ENCODE measurements at regions not wholly inside any gene's neighbourhood (a gene's known extent, or its start where the extent isn't known, plus 50 kb on each side); places are given as distances from the start of the nearest gene placed in this dataset.

DNA sequence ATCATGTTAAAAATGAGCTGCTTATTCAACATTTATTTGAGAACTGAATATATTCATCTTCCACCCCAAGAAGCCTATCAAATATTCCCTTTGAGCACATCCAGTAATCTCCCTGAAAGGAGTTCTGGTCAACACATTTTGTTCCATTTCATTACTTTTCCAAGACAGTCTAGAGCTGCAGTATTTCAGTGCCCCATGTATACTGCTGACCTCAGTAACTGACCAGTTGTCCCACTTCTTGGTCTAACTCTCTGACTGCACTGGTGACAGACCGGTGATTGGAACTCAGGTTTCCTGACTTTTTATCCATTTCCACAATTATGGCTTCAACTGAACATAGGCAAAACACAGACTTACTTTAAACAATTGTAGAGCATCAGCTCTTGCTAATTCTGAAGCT is 206.8 kb upstream of the NPSR1 start:
- CTCF ChIA-PET = no interaction called here
- POLR2A ChIA-PET = no interaction called here

DNA sequence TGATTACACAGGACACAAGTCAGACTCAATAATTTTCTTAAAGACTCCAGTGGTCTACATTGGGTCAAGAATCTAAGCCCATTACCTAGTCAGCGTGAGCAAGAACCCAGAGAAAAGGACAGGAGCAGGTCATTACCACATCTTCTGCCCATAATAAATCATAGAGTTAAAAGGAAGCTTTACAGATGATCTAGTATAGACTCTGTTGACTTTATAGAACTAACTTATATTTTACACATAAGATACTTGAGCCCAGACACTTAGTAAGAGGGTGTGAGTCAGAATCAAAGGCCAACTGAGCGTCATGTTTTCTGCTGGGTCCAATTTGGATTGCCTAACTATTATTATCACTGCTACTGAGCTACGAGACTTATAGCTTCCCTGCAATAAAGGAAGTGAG is 206.1 kb upstream of the NPSR1 start:
- ChIA-PET CTCF (no interaction called here), POLR2A (no interaction called here)

DNA sequence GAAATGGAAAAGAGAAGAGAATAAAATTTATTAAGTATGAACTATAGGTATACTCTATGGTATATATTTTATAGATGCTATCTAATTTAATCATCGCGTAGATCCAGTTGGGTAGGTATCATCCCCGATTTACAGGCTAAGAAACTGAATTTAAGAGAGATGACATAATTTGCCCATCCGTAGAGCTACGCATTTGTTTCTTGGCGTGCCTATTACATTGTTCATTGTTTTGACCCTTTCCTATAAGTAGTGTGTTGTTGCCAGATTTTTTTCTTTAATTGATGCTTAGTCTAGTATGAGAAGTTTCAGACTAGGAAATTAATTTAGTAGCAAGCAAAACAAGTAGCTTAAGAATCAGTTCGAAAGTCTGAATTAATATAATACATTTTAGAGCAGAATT is 205.7 kb upstream of the NPSR1 start:
- ChIA-PET CTCF (no interaction called here), POLR2A (no interaction called here)

DNA sequence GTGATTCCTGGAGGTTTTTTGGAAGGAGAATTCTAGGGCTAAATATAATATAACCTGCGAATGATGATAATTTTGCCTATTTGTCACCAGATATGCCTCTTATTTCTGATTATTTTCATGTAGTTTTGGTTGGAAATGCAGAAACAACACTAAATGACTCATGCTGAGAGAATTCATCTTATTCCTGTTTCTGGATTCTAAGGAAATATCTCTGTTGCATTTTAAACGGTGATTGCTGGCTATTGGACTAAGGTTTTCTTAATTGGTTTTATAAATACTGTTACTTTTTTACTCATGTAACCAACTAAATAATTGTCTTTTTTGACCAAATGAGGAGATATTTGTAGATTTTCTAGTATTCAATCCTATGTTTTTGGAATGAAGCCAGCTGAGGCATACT is 204.9 kb upstream of the NPSR1 start:
- ChIA-PET CTCF (no interaction called here), POLR2A (no interaction called here)

DNA sequence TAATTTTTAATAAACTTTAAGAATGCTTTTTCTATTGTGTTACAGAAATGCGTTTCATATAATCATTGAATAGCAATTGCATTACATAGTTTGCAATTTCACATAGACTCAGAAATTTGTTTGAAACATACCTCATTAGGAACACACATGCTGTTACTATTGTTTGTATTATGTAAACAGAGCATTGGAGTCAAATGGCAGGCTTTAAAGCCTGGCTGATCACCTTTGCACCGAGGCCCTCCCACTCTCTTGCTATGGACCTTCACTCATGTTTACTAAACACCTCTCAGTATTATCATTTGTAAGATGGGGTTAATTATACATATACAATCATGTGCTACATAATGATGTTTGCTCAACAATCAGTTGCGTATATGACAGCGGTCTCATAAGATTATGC is 203.6 kb upstream of the NPSR1 start:
- POLR2A ChIA-PET = no interaction called here
- CTCF ChIA-PET = no interaction called here

DNA sequence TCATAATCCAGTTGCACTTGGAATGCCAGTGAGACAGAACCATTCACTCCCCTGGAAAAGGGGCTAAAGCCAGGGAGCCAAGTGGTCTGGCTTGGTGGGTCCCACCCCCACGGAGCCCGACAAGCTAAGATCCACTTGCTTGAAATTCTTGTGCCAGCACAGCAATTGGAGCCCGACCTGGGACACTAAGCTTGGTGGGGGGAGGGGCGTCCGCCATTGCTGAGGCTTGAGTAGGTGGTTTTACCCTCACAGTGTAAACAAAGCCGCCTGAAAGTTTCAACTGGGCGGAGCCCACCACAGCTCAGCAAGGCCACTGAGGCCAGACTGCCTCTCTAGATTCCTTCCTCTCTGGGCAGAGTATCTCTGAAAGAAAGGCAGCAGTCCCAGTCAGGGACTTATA is 200.7 kb upstream of the NPSR1 start:
- POLR2A ChIA-PET = no interaction called here
- CTCF ChIA-PET = no interaction called here

DNA sequence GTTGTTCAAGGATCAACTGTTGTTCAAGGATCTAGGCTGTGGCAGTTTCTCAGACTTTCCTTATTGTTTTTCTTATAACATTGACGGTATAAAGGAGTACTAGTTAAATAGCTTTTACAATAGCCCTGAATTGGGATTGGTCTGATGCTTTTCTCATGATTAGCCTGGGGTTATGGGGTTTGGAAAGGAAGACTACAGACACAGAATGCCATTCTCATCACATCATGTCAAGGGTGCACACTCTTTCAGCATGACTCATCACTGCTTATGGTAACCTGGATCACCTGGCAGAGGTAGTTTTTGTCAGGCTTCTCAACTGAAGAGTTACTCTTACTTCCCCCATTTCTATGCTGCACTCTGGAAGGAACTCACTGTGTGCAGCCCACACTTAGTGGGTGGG is 194.2 kb upstream of the NPSR1 start:
- ChIA-PET CTCF (no interaction called here), POLR2A (no interaction called here)

DNA sequence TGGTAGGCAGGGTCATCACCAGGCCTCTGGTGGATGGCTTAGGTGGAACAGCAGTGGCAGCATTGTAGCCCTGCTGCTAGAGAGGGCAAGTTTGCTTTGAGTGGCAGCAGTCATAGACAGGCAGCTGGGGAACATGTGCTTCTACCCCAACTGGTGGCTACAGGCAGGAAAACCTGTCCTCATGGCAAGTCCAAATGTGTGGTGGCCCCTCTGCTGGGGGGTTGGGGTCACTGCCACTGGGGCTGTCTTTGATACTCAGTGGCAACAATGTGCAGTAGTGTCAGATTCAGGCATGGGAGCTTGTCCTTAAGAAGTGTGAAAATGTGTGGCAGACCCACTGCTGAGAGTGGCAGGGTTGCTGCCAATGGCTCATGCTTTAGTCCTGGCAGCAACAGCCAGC is 186.2 kb upstream of the NPSR1 start:
- ChIA-PET CTCF (no interaction called here), POLR2A (no interaction called here)

DNA sequence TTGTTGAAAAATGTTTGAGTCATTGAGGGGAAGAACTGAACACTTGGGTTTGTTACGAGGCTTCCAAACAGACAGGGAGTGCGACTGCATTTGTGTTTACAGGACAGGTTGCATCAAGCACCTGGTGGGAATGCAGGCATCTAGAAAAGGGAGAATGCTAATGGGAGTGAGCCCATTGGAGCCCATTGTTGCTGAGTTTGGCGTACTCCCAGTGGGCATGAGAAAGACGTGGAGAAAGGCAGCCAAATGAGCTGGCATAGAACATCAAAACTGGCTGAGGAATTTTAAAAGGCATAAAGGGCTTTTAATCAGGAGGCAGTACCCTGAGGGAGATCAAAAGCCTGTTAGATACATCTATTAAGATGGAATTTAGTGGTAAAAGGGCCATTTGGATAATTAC is 171.6 kb upstream of the NPSR1 start:
- ChIA-PET POLR2A (no interaction called here), CTCF (no interaction called here)

DNA sequence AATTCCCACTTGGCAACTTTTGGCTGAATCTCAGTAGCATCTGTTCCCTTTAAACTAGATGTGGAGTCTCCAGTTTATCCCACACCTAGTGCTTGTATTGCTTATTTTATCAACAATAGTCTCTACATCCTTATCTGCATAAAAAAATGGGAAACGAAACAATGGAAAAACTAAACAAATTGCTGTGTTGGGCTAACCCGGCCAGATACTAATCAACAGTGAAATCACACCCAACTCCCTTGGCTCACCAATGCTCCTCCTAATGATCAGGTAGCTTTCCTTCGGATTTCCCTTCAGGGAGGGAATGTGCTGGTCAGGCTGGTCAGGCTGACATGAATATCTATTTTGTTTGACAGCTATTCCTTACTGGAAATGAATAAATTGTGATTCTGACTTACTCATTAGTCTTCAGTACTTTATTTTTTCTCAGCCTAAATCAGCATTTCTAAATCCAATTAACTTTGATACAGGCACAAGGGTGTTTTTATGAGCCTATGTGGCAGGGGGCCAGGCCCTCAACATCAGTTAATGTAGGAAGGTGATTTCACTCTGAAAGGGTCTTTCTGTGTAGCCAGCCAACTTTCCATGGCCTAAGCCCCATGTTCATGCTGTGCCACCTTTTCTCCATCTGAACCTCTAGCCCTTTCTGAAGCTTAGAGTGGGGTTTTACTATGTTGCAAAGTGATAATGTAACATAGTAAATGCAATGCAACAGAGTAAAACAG is 170.5 kb upstream of the NPSR1 start:
- POLR2A ChIA-PET = no interaction called here
- CTCF ChIA-PET = no interaction called here

DNA sequence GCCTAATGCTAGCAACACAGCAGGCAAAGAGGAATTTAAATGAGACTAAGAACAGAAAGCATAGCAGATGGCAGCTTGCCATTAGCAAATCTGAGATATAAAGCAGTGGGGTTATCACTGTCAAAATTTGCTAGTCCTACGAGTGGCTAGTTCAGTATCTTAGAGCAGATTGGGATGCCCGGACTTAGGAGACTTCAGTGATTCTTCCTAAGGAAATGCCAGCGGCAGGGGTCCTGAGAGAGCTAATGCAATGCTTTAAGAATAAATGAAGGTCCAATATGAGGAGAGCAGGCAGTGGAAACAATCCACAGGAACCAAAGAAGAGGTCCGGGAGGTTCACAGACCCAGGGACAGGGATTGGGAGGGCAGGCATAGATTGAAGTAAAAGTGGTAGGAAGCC is 169.3 kb upstream of the NPSR1 start:
- ChIA-PET POLR2A (no interaction called here), CTCF (no interaction called here)

DNA sequence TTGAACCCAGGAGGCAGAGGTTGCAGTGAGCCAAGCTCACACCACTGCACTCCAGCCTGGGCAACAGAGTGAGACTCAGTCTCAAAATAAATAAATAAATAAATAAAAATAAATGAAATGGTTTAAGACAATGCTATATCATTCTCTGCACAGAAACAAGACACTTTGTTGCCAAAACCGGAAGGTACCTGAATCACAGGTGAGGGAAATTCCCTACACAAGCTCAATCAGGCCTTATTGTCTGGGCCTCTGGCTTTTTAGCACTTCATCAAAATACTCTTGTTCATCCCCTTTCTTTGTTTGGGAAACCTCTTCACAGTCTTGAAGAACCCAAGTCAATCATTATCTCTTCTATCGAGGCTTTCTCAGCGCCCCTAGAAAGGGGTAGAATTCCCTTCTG is 166.1 kb upstream of the NPSR1 start:
- ChIA-PET POLR2A (no interaction called here), CTCF (no interaction called here)

DNA sequence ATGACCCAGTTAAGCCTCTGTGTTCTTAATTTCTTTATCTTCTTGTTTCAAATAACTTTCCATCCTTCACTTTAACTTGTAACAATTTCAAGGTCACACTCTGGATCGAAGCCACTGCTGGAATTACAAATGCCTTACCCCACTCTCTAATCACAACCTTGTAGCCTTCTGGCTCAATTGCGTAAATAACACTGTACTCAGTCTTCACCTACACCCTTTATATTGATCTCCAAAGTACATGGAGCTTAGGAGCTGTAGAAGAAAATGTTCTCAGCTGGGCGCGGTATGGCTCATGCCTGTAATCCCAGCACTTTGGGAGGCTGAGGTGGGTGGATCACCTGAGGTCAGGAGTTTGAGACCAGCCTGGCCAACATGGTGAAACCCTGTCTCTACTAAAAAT is 164.3 kb upstream of the NPSR1 start:
- CTCF ChIA-PET = no interaction called here
- POLR2A ChIA-PET = no interaction called here

DNA sequence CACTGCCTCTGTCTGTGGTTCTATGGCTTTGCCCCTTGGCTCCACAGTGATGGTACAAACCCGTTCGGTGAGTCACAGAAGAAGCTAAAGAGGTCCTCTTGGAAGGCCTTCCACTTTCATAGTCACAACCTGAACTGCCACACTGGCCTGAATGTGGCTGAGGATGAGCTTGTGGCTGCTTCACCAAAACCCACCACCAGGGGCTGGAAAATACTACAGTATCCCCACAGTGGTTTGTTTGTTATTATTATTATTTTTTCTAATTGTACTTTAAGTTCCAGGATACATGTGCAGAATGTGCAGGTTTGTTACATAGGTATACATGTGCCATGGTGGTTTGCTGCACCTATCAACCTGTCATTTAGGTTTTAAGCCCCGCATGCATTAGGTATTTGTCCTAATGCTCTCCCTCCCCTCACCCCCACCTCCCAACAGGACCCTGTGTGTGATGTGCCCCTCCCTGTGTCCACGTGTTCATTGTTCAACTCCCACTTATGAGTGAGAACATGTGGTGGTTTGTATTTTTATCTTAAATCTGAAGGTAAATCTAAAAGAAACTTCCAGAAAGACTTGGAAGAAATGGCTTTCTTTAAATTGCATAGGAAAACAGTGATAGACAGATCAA is 160.8 kb upstream of the NPSR1 start:
- POLR2A ChIA-PET = no interaction called here
- CTCF ChIA-PET = no interaction called here

DNA sequence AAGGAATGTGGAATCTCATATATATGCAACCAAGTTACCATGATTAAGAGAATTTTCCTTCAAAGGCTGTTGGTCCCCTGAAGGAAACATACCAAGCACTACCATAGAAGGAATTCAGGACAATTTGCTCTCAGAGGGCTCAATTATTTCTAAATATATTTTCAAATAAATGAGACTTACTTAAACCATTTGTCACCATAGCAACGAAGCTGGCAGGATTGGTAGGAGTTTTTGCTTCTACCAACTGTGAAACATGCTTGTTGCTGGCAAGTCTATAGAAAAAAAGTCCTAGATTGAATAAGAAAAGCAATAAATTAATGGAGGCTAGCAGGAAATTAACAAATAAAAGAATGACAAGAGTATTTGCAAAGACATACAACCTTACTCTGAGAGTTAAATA is 156.9 kb upstream of the NPSR1 start:
- ChIA-PET CTCF (no interaction called here), POLR2A (no interaction called here)

DNA sequence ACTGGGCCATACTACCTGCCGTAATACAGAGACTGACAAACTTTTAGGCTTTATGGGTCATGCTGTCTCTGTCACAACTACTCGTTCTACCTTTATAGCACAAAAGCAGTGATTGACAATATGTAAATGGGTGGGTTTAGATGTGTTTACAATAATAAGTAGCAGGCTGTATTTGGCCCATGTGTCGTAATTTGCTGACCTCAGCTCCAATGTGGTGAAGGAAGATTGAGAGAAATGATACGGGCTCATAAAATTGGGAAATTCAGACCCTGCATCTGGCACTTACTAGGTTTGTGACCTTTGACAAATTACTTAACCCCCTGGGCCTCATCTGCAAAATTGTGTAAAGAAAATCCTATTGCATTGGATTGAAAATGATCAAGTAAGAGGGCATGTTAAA is 150.8 kb upstream of the NPSR1 start:
- POLR2A ChIA-PET = no interaction called here
- CTCF ChIA-PET = no interaction called here

DNA sequence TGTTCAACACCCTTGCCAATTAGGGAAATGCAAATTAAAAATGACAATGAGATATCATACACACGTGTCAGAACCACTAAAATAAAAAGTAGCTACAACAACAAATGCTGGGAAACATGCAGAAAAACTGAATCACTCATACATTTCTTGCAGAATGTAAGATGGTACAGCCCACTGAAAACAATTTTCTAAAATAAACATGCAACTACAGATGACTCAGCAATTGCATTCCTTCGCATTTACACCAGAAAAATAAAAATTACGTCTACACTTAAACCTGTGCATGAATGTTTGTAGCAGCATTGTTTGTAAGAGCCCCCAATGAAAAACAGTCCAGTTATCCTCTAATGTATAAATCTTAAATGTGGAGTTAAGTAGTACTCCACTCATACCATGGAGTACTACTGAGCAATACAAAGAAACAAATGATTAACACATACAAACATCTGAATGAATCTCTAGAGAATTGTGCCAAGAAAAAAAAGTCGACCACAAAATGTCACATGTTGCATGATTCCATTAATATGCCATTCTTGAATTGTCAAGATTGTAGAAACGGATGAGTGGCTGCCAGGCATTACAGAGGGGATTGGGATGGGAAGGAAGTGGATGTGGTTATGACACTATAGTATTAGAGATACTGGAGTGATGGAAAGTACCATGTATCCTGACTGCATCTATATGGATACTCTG is 134.6 kb upstream of the NPSR1 start:
- CTCF ChIA-PET = no interaction called here
- POLR2A ChIA-PET = no interaction called here

DNA sequence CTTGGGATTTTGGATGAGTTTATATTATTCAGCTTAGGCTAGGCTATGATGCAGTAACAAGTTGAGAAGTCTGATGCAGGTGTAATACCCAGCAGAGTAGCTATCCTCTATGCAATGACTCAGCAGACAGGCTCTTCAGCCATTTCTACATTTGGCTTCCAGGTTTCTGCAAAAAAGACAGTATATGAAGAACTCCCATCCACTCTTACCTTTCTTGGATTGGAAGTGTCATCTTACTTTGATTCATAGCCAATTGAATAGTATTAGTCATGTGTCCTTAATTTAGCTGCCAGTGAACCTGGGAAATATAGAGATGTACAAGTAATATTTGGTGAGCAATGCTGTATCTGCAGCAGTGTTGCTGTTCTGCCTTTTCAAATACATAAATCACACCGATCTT is 127.8 kb upstream of the NPSR1 start:
- POLR2A ChIA-PET = no interaction called here
- CTCF ChIA-PET = no interaction called here

DNA sequence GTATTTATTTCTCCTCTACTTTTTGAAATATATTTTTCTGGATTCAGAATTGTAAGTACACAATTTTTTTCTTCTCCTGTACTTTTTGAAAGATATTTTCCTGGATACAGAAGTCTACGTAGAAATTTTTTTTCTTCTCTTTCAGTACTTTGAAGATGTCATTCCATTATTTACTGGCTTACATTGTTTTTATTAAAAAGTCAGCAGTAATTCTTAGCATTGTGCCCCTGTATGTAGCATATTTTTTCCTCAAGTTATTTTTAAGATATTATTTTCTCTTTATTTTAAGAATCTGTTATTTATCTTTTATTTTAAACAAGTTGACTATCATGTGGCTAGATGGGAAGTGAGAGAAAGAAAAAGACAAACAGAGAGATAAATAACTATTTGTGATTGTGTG is 119.0 kb upstream of the NPSR1 start:
- ChIA-PET POLR2A (no interaction called here), CTCF (no interaction called here)

DNA sequence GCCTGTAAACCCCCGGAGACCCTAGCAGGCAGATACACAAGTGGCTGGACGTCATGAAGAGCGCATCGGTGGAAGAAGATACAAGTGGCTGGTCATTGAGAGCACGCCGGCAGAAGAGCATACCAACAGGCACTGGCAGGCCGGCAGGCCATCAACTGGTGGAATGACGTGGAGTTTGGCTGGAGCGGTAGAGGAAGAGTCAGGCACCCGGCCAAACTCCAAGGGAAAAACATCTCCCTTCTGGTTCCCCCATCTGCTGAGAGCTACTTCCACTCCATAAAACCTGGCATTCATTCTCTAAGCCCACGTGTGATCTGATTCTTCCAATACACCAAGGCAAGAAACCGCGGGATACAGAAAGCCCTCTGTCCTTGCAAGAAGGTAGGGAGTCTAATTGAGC is 113.4 kb upstream of the NPSR1 start:
- POLR2A ChIA-PET = no interaction called here

DNA sequence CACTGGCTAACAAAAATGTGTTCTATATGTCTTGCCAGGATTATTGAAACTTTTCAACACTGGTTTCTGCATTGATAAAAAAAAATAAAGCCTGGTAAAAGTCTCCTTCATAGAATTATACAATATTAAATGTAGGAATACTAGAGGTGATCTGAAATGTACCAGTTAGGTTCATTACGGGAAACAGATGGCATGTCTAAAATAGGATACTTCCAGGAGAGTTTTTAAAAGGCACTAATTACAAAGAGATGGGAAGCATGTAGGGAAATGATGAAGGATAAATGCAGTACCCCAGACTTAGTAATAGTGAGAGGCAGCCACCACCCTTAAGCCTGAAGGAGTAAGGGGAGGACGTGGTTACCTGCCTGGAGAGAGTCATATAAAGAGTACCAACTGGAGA is 107.0 kb upstream of the NPSR1 start:
- POLR2A ChIA-PET = no interaction called here
- CTCF ChIA-PET = no interaction called here

More for the DNA sequence above, 113.4 kb upstream of the NPSR1 start:
- CTCF ChIA-PET = no interaction called here

DNA sequence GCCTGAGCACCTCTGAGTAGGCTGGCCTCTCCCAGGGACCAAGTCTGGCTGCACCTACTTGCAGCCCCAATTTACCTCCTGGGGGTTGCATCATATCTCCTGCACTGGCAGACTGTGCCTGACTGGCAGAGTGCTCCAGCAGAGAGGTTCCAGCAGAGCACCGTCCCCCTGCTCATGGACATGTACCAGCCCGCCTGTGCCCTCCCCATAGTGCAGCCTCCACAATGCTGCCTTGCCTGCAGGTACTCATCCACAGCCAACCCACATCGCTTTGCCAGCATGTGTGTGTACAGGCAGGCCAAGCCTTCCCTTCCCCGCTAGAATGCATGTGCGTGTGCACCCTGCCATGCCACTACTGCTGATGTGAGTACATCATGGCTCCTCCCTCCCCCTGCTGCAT is 105.5 kb upstream of the NPSR1 start:
- CTCF ChIA-PET = no interaction called here
- POLR2A ChIA-PET = no interaction called here
